ENCODE measurements at regions not wholly inside any gene's neighbourhood (a gene's known extent, or its start where the extent isn't known, plus 50 kb on each side); places are given as distances from the start of the nearest gene placed in this dataset.

- peaks cover 3% of the 10 kb centered on the region for H3K9me1 ChIP-seq (ENCODE audit: control insufficient read depth, insufficient read depth, low read length)
- H4K20me1 ChIP-seq (replicated peaks; ENCODE audit: control insufficient read depth, insufficient read depth, low read length): no peaks in the 10 kb centered on the region
- WGBS (ENCODE audit: insufficient coverage, low coverage, missing lambda C conversion rate): 3% methylated on average over 4 of the region's 4 CpGs
- DNase-seq (ENCODE audit: extremely low read depth in 1 of 4, low spot score in 3 of 4) (no peak), ATAC-seq (no peak), FAIRE-seq (no peak)
- POLR2A ChIA-PET: no interaction called here
- CTCF ChIA-PET (ENCODE audit: low intra/inter-chr PET ratio): no interaction called here
- no peak for TF ChIP-seq RREB1 (CRISPR knock-in tag; IDR thresholded peaks at IDR 0.05)
- no peak for TF ChIP-seq KDM1A (IDR thresholded peaks at IDR 0.05)
- peak; percentile 49; the same call in 1 of the 2 replicates for TF ChIP-seq CEBPB (tag; IDR thresholded peaks at IDR 0.05)
- TF ChIP-seq CEBPG (CRISPR knock-in tag; IDR thresholded peaks at IDR 0.05): no peak
- TF ChIP-seq CEBPG (tag; conservative IDR thresholded peaks at IDR 0.05 in 1 of 2, IDR thresholded peaks at IDR 0.05 in 1 of 2): peak in 1 of 2 experiments; percentile 77; a peak in 2 of 4 replicates
- no peak for TF ChIP-seq MAFF (IDR thresholded peaks at IDR 0.05; ENCODE audit: low read length)
- intact Hi-C loops (cut with micrococcal nuclease): no loop called here
- H3K9me3 ChIP-seq (replicated peaks; ENCODE audit: control insufficient read depth, insufficient read depth, low read depth, low read length): no peaks in the 10 kb centered on the region
- peaks cover 2 to 17% of the 10 kb centered on the region in 2 experiments; a peak in 3 of 5 replicates for H3K27me3 ChIP-seq (ENCODE audit: control insufficient read depth in 2 of 2, insufficient read depth in 2 of 2, low read length in 2 of 2)
- no peak overlapping the region for H3K9ac ChIP-seq (ENCODE audit: insufficient read depth in 1 of 2, low read depth in 2 of 2, low read length in 2 of 2)
- H2AFZ ChIP-seq (ENCODE audit: low read depth, low read length): no peak overlapping the region
- no peak overlapping the region for H3K4me3 ChIP-seq
- in situ Hi-C loops (cut with MboI): no loop called here
- H3K79me2 ChIP-seq (ENCODE audit: control insufficient read depth, insufficient read depth, low read length): no peaks in the 10 kb centered on the region
- no peak overlapping the region for H3K4me2 ChIP-seq (ENCODE audit: insufficient read depth, low read length)
- no peaks in the 10 kb centered on the region for H3K36me3 ChIP-seq (ENCODE audit: control insufficient read depth, insufficient read depth, low read length)
- no peaks in the 10 kb centered on the region for H3K4me1 ChIP-seq (replicated peaks in 1 of 2; ENCODE audit: control insufficient read depth in 2 of 2, insufficient read depth in 2 of 2, low read length in 2 of 2)
- BruUV-seq (replicated peaks): no TSS peak
- no peak overlapping the region for H3K27ac ChIP-seq (ENCODE audit: extremely low read depth, low read depth, low read length)
Observed at GRCh38 chr15:91694831-91695210, 158.7 kb upstream of the SLCO3A1 start.
